CD4-positive, alpha-beta T cell treated with Interleukin-2 at 100 ng/mL for 4 hours (primary cell): ENCODE measurements at regions not wholly inside any gene's neighbourhood (a gene's known extent, or its start where the extent isn't known, plus 50 kb on each side); places are given as distances from the start of the nearest gene placed in this dataset.

Experiments
- DNase-seq: peaks from one replicate; pipeline ENCODE4 v3.0.0-alpha.2; 2020; ENCODE audit warnings: low spot score

DNA sequence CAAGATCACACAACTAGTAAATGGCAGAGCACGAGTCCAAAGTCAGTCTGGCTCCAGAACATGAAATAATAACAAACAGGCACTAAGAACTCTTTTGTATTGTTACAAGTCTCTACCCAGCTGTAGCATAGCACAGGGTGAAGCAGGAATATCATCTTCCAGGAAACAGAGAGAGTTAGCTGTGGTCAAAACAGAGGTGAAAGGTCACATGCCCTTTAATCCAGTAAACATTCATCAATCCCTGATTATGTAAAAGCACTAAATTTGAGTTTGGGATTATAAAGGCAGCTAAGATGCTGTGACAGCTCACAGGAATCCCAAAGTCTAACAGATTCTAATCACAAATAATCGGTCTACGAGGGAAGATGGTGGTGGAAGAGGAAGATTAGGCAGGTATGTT is 133.0 kb upstream of the ASTN2 start:
- DNase-seq = no peak

DNA sequence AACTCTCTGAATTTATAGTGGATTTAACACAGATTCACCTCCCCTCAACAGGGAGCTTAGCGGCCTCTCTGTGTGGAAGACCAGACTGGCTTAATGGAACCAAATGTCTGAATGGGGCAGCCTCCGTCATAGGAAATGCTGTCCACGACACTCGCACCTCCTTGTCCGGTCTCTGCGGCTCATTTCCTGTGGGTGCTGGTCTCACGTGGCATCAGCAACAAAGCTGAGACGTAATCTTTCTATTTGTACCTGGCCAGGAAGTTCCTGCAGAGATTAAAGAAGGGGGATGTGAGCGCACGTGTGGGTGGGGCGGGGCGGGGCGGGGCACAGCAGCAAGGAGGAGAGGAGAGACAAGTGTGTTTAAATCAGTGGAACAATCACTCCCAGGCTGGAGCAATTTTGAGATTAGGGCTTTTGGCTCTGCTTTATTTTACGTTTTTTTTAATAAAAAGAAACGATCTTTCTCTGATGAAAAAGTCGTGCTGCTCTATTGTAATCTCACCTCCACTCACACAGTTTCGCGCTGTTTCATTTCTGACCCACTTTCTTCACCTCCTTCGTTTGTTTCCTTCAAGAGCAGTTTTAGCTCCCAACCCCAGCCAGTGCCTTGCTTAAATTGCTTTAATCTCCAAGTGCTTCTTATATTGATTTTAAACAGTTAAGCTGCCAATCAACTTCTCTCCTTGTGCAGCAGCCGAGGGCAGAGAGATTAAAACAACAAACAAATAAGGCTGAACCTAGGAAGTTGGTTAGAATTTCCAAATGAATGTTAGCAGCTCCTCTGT is 132.2 kb upstream of the ASTN2 start:
- DNase-seq = no peak

DNA sequence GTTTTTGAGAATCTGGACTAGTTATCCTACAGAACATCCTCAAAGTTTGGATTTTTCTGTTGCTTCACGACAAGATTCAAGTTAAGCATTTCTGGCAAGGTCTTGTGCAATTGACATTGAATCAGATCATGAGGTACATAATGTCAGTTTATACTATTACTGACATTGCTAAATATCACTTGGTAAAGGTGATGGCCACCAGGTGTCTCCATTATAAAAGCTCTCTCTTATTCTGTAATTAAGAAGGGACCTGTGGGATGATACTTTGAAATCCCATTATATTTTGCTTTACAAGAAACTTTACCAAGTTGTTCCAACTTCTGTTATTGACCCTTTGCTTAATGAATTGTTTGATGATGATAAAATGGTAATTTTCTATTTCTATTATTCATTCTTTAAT is 131.0 kb upstream of the ASTN2 start:
- DNase-seq = no peak

DNA sequence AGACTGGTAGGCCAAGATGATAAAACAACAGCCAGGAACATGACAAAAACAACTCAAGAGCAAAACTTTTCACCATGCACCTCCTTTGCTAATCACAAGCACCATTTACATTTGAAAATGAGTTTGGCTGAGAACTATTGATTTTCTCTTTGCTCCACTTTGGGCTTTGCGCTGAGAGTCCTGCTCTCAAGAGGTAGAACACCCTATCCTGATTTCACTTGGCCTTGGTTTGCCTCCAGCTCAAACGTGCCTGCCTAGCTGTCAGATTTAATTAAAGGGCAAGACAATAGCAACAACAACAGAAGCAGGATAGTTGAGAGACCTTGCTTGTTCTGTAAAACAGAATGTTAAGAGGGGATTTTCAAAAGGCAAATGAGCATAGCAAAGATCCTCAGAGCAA is 128.2 kb upstream of the ASTN2 start:
- no peak for DNase-seq

DNA sequence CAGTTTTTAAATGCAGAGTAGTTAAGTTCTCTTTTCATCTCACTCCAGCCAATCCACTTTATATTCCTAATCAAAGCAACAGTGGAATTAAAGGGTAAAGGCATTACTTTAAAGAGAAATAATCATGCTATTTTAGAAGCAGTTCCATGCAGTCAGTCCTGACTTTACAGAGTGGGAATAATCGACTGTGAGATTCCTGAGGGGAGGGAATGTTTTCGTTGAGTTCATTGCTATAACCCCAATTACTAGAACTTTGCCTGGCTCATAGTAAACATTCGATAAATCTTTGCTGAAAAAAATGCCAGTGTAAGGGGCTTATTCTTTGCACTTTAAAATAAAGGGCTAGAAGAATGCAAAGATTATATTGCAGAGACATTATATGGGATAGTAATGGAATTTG is 127.2 kb upstream of the ASTN2 start:
- no peak for DNase-seq

DNA sequence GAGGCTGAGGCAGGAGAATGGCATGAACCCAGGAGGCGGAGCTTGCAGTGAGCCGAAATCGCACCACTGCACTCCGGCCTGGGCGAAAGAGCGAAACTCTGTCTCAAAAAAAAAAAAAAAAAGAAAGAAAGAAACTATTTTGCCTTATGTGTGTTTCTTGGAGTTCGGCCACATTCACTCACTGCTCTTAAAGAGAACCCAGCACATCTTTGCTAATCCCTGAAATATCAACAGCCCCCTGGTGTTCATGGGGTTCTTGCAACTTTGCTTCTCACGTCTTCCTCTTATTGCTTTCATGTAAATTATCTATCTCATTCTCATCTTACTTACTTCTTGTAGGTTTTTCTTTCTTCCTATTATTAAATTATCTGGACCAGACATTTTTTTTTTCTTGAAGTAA is 126.3 kb upstream of the ASTN2 start:
- DNase-seq = no peak

DNA sequence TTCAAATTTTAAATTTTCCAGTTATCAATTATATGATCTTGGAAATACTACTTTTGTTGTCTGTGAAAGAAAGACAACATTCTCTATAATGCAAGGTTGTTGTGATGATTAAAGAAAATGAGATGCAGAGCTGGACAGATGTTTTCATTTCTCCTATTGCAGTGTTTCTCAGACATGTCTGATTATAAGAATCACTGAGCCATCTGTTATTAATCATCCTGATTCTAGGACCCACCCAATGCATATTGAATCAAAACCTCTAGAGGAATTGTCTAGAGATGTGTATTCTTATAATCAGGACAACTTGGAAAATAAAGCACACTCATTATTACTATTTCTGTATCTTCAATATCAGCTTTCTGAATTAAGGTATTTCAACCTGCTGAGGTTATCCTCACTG is 121.1 kb upstream of the ASTN2 start:
- DNase-seq = no peak

DNA sequence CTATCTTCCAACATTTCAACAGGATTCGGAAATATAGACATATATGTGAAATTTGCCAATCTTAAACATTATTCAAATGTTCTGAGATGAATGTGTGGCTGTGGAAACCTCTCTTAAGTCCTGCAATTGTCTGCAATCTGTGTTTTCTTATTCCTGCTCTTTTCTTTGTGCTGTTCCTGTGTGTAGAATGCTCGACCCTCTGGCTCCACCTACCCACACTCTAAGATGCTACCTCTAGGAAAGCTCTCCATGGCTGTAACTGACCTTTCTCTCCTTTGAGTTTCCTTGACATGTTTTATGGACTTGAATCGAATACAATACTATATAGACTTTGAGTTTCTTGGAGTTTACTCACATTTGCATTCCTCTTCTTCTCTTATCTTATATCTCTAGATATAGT is 120.6 kb upstream of the ASTN2 start:
- no peak for DNase-seq

DNA sequence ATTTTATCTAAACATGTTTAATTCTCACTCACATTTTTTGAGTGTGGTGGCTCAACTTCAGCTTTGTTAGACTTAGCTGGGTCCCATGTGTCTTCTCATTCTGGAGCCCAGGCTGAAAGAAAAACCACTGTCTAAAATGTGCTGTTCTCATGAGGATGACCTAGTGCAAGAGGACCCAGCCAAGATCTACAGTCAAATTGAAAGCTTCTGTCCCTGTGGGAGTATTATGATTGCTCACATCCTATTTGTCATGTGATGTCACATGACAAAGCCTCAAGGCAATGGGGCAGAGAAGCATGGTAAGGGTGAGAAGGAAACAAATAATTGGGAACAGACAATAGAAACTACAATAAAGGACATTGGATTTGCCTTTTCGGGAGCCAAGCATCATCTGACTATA is 113.4 kb upstream of the ASTN2 start:
- DNase-seq = no peak

DNA sequence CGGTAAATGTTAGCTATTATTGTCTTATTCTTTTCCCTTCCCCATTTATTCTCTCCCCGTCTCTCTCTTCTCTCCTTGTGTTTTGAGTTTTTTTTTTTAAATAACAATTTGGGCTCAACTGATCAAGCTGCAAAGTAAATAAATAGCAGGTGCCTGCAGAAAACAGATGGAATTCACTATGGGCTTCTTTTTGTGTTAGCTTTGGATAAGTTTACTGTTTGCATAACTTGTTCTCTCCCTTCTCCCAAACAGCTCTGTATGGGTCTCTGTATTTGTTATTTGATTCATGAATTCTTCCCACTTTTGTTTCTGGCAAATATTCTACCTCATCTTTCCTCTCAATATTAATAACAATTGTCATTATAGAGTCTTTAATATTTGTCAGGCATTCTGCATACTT is 111.8 kb upstream of the ASTN2 start:
- DNase-seq = no peak

DNA sequence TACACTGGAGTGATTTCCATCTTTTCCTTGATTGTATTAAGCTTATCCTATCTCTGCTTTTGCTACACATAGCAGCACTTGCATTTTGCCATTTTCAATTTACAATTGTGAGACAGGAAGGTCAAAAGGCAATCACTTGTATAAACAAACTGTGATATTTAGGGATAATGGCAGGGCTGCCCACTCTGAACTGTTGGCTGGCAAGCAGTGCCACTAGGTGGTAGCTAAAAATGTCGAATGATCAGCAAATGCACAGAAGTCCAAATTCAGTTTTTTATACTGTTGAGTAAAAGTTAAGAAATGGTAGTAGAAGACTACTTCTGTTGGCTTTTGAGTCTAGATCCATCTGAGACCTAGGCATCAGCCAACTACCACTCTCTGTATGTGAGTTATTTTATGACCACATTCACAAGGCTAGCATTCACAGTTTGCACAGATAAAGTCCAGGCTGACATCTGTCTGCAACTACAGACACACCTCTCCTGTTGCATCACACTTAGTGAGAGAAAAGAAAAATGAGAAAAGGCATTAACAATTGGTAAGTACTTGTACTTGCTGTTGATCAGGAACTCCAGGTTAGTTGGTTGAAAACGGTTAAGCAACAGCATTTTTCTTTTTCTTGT is 108.8 kb upstream of the ASTN2 start:
- no peak for DNase-seq

DNA sequence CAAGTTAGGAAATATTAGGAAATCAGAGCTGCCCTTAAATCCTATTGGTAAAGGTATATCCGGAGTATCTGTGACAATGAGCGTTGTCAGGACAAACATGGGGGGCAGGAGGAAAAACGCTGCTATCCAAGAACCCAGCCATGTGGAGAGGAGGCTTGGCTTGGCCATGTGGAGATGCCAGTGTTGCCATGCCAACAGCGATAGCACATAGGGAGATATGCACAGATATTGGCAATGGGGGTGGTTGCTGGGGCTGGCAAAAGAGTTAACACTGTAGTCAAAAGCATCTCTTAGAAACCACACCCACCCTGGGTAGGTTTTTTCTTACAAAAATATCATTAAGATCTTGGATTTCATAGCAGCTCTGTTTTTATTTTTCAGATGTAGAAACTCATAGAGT is 106.4 kb upstream of the ASTN2 start:
- no peak for DNase-seq

DNA sequence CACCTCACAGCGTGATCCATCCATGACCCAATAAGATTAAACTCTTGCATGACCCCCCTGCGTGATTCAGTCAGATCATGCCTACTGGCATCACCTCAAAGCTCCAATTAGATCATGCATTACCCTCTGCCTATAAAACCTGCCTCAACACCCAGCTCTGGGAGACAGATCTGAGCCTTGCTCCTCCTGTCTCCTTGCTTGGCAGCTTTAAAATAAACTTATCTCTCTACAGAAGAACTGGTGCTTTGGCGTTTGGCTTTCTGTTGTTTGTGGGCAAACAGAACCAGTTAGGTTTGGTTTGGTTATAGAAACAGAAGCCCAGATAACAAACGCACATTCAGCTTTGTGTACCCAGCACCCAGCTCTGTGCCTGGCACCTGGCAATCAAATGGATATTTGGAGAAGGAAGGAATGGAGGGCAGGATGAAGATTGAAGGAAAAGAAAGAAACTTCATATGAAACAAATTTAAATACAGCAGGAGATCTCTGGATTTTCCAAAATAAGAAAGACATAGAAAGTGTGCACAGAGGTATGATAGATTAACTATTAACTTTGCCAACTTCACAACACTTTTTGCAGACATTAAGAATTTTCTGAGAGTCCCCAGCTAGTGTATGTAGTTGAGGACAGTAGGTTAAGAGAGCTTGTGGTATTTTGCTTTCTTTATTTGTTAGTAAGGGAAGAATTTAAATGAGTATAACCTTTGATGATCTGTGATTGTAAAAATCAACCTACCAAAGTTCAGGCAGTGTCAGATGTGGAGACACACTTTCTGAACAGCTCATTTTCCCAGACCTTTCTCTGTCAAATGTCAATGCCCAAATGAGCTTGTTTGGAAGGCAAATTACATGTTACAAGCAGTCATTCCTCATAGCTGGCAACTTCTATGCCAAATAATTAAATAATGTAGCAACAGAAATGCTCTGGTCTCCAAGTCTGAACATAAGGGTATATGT is 102.1 kb upstream of the ASTN2 start:
- DNase-seq = no peak

DNA sequence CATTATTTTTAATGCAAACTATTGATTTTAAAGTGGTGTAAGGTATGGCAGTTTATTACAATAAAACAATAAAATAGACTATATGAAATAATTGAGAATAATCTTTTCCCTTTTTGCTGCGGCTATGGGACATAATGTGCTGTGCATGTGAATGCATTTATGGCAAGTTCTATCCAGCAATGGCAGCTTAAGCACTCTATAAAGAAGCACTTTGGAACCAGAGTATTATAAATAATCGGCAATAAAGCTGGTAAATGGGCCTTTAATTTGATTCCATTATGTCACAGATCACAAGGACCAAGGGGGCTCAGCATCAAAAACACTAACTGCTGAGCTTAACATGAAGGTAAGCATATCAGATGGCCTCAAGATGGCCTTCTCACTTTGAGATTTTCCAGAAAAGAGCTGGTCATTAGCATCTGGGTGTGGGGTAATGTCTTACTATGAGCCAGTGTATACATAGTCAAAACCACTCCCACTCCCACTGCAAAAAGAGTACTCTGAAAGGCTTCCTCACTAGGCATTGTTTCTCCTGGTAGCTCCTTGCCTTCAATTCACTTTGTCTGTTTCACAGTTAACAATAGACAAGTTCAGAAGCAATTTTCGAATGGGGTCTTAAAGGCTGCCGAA is 97.1 kb upstream of the ASTN2 start:
- DNase-seq = no peak

DNA sequence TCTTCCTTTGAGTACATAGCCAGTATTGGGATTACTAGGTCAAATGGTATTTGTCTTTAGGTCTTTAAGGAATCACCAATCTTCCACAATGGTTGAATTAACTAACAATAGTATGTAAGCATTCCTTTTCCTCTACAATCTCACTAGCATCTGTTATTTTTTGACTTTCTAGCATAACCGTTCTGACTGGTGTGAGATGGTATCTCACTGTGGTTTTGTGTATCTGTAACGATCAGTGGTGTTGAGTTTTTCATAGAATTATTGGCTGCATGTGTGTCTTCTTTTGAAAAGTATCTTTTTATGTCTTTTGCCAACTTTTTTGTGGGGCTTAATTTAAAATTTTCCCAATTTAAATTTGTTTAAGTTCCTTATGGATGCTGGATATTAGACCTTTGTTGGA is 81.5 kb upstream of the ASTN2 start:
- DNase-seq = no peak

DNA sequence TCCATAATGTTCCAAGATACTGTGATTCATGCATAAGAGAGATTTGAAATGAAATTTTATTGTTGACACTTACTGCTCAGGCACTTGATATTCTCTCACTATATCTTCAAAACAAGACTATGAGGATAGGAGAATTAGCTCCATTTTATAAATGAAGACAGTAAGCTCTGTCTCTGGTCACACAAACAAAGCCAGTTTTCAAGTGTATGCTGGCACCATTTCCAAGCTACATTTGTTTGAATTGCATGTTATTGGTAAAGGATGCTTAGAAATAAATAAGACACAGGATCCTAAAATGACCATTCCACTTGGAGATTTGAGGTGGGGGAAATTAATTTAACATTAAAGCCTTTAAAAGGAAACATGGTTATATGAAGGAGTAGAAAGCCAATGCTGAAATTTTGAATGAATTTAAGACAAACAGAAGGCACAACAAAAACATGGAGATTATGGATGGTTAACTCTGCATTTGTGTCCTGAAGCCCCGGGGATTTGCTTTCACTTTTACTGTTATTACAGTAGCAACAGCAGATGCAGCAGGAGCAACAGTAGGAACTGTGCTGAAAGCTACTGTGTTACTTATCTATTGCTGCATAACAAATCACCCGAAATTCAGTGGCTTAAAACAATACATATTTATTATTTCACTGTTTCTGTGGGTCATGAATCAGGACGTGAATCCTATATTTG is 79.7 kb upstream of the ASTN2 start:
- no peak for DNase-seq

DNA sequence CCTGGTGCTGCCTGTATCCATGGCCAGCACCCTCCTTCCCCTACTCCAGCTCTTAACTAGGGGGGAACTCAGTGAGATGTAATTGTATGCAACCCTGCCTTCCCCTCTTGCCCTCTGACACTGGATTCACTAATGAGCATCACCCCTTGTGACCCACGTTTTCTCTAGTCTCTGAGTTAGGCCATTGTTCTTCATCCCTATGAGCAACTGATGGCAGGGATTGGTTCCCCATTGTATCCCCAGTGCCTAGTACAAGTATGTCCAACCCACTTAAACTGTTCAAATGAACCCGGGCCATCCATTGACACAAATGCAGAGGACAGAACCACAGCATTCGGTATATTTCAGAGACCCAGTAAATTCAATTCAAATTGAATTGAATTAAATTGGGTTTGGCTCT is 77.6 kb upstream of the ASTN2 start:
- DNase-seq = no peak

DNA sequence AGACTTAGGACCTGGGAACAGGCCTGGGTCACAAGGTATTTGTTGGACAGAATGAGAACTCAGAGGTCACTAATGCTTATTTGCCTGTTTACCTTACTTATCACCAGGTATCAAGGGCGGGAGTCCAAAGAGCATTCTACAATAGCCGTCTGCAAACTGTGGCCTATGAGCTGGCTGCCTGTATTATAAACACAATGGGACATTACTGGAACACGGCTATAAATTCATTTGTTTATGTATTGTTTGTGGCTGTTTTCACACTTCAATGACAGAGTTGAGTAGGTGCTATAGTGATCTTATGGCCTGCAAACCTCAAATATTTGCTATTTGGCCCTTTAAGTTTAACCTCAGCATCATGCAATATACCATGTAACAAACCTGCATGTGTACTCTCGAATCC is 76.6 kb upstream of the ASTN2 start:
- no peak for DNase-seq

DNA sequence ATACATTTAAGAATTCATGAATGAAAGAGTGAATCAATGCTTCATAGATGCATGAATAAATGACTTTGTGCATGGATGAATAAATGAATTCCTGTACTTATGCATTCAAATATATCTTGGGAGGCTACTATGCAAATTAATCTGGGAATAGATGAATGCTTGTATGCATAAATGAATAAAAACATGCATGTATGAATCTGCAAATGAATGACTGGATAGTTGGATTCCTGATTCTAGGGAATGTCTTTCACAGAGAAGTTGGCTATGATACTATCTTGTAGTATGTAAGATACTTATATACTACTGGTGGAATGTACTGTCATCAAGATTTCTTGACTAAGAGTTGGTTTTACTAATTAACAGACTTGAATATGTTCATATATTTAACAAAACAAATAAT is 75.3 kb upstream of the ASTN2 start:
- no peak for DNase-seq

DNA sequence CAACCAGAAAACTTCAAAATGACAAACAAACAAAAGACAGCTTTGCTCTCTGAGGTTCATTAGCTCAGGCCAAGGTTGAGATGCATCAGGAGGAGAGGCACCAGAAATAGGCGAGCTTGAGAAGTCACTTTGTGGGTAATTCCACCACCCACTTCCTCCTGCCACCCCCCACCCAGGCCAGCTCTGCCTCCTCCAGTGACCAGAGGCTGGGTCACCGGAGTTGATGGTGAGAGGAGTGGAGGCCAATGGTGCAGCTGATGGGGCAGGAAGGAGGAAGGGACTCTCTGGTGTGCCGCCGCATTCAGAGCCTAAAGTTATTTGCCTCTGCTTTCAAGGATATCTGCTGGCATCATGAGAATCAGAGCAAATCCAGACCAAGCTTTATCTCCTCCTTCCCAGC is 73.8 kb upstream of the ASTN2 start:
- DNase-seq = no peak

DNA sequence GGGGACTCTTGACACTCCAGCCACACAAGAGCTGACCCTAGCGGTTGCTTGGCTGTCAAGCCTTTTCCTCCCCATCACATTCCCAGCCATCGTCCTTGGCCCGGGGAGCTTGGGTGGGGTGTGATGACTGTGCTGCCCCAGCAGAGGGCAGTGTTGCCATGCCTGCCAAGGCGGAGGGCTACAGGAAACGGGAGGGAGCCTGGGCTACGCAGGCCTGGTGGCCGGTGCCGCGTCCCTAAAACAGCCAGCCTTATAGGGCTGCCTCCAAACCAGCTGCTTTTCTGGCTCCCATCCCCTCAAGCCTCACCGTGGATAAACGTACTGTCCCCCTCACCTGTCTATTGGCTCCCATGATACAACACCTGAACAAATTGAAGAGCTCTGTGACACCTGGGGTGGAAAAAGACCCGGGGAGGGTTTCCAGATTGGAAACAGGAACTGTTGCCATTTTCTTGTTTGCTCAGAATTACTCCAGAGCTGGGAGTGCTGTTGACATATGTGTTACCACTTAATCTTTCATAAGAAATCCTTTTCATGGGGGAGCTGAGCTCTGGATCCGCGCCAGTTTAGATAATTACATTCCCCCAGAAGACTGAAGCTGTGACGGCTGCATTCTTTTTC is 72.8 kb upstream of the ASTN2 start:
- peak; percentile 28 for DNase-seq
